HG03442 (cell line): ENCODE measurements at regions not wholly inside any gene's neighbourhood (a gene's known extent, or its start where the extent isn't known, plus 50 kb on each side); places are given as distances from the start of the nearest gene placed in this dataset.

Experiments
- ATAC-seq: cut with Tn5 transposase; IDR thresholded peaks from one replicate; pipeline ENCODE4 v1.9.1; 2021; ENCODE audit warnings: mild to moderate bottlenecking, moderate library complexity; ENCODE audit not compliant: unreplicated experiment

DNA sequence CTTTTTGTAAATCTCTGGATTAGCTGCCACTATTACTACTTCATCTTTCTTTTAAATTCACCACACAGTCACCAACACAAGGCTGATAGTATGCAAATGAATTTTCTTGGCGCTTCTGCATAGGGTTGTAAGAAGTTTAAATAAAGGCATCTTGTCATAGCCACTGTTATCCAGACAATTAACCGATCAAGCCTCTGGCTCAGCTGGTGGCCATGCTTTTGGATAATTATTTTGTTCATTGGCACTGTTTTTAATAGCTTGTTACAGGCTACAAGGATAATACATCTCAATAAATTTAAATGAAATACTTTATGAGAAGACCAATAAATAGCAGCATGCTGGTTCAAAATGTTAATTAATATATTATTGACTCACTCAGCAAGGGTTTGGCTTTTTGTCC is 1261.0 kb downstream of the FAM181B start:
- no peak for ATAC-seq

DNA sequence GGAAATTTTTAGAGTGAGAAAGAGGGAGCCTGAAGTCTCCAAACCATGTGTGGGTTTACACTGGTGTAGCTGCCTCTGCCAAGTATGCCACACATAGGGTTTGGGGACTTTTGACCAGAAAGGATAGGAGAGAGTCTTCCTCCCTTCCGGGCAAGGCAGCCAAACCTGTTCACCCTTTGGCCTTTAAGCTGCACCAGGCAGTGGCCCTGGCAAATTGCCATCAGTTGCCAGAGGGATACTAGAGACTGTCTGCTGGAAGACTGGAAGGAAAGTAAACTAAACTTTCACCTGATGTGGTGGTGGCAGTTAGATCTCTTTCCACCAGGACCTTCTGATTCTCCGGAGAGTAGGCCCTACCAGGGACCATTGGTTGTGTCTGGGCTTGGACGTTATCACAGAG is 1263.2 kb downstream of the FAM181B start:
- no peak for ATAC-seq

GRCh38 chr11:81459766-81460306 is 1273.8 kb downstream of the FAM181B start:
- no peak for ATAC-seq

- ATAC-seq, result no peak
Observed at GRCh38 chr11:81449588-81450156, 1284.0 kb downstream of the FAM181B start.

- ATAC-seq, result no peak
Observed at GRCh38 chr11:81444297-81444696, 1289.4 kb downstream of the FAM181B start.

DNA sequence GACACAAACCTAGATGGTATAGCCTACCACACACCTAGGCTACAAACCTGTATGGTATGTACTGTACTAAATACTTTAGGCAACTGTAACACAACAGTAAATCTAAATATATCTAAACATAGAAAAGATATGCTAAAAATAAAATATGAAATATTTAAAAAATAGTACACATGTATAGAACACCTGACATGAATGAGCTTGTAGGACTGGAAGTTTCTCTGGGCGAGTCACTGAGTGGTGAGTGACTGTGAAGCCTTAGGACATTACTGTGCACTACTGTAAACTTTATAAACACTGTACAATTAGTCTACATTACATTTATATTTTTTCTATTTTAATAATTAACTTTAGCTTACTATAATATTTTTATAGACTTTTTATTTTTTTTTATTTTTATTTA is 1301.3 kb downstream of the FAM181B start:
- no peak for ATAC-seq

DNA sequence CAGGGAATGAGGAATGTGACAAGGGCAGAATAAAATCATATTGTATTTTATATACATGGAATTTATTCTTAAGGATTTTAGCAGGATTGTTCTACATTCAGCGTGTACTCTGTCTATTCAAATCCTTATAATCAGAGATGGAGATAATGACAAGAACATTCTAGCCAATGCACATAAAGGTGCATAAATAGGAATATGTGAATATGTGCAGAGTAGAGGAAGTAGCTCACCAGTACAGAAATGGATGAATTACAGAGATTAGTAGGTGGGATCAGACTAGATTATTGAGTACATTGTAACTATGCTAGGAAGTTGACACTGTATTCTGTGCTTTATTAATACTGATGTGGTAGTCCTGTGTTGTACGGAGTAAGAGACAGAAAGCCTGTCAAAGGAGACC is 1308.8 kb downstream of the FAM181B start:
- no peak for ATAC-seq

DNA sequence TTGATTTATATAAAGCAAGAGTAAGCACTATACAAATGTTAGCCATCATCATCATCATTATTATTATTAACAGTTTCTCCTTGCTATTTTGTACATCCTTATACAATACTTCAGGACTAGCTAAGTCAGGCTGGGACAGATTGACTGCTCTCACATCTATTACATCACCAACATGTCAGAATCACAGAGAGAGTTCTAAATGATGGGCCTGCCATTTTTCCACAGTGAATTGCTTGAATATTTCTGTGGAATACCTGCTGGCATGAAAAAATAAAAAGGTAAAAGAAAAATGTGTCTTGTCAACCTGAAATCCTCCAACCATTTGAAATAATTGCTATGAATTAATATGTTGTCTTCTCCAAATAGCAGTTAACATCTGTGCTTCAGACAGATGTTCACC is 1311.3 kb downstream of the FAM181B start:
- no peak for ATAC-seq

GRCh38 chr11:81421251-81421860 is 1312.3 kb downstream of the FAM181B start:
- no peak for ATAC-seq

DNA sequence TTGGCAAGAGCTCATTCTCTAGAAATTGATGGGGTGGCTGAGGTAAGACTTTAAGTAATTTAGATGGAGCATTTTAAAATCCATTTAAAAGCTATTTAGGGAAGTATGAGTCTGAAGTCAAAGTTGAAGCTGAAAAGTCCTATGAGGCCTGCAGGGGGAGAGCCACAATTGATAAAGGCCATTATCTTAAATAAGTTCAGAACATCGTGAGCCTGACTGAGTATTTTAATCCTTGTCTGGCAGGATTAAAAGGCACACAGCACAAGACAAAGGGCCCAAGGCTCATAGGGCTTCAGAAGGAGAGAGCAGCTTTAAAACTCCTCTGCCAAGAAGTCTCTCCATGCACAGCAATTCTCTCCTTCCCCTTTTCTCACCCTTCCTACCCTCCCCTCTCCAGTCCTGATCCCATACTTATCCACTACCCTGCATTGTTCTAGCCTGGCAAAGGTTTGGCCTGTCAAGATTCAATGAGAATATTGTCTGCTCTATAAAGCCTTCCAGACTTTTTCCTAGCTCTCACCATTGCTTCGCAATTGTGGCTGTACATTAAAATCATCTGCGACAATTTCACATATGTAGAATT is 1312.9 kb downstream of the FAM181B start:
- ATAC-seq, result no peak

DNA sequence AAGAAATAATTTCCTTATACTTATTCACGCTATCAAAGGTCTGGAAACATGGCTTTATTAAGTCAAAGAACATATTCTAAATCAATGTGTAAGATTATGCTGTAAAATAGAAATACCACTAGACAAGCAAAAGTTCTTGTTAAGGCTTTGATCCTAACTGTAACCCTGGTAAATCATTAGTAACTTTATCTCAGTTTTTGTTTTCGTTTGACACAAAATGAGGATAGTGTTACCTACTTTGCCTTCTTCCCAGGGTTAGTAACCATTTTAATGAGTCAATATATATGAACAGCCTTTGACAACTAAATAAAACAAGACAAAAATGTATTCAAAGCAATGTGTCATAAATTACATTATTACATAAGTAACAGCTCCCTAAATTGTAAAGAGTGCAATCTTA is 1336.3 kb downstream of the FAM181B start:
- no peak for ATAC-seq

- ATAC-seq, result no peak
Observed at GRCh38 chr11:81394311-81394710, 1339.4 kb downstream of the FAM181B start.

DNA sequence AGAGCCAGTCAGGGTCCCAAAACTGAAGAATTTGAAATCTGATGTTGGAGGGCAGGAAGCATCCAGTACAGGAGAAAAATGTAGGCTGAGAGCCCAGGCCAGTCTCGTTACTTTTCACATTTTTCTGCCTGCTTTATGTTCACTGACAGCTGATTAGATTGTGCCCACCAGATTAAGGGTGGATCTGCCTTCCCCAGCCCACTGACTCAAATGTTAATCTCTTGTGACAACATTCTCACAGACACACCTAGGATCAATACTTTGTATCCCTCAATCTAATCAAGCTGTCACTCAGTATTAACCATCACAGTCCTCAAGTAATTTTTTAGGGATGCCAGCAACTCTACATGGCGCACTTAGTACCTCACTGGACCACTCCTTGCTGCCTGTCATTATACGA is 1345.3 kb downstream of the FAM181B start:
- no peak for ATAC-seq

DNA sequence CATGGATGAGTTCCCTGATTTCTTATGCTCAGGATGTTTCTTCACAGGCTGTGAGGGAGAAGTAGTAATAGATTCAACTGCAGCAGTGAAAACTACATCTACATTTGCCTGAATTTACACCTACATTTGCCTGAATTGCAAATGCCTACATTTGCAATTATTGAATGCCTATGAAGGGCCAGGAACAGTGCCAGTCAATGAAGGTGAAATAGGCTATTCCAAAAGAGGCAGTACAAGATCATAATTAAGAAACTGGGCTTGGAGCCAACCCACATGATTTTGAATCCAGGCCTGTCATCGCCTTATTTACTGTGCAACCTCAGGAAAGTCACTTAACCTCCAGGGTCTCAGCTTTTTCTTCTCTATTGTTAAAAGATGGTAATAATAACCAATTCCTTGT is 1353.3 kb downstream of the FAM181B start:
- no peak for ATAC-seq

GRCh38 chr11:81377418-81377817 is 1356.2 kb downstream of the FAM181B start:
- no peak for ATAC-seq

- ATAC-seq, result no peak
Observed at GRCh38 chr11:81373986-81374385, 1359.7 kb downstream of the FAM181B start.

GRCh38 chr11:81368192-81368591 is 1365.5 kb downstream of the FAM181B start:
- ATAC-seq, result no peak

- ATAC-seq, result no peak
Observed at GRCh38 chr11:81365496-81365895, 1368.2 kb downstream of the FAM181B start.

GRCh38 chr11:81359476-81359875 is 1374.2 kb downstream of the FAM181B start:
- ATAC-seq, result no peak

GRCh38 chr11:81345609-81346008 is 1388.1 kb downstream of the FAM181B start:
- ATAC-seq, result no peak

- ATAC-seq, result no peak
Observed at GRCh38 chr11:81342966-81343365, 1390.7 kb downstream of the FAM181B start.

- ATAC-seq, result no peak
Observed at GRCh38 chr11:81340225-81340624, 1393.4 kb downstream of the FAM181B start.
